NCI-H774 (cell line): ENCODE measurements at regions not wholly inside any gene's neighbourhood (a gene's known extent, or its start where the extent isn't known, plus 50 kb on each side); places are given as distances from the start of the nearest gene placed in this dataset.

Experiments used
- DNase-seq: peaks from one replicate; lab custom pipeline; 2025; lab: John Stamatoyannopoulos, UW

DNA sequence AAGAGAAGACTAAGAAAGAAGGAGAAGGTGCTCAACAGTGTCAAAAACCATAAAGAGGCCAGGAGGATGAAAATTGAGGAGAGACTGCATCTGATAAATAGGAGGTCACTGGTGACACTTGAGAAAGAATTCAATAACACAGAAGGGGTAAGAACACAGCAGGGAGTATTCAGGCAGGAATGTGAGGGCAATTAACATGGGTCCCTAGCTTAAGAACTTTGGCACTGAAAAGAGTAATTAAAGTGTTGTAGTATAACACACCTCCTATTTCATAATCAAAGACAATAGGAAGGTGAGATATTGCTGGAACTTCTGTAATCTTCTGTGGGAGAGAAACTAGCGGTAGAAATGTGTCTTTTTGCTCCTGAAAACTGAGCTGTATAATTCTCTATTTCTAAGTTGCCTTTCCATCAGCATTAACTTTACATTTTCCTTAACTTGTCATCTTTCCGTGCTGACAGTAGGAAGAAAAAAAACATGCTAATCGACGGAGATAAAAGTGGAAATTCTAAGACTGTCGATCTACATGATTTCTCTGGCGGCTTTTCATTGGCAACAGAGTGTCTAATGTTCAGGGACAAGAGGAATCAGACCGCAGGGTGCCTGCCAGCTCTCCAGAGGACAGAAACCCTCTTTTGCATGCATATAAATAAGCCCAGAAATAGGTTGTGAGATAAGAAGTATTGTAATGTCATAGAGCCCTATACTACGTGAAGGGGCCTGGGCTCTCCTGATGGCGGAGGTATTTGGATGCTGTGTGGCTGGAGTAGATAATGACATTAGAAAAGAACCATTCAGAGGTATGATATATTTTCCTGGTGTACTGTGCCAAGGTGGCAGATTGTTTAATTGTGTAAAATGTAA lies 147.9 kb upstream of the GAP43 start:
- no peak for DNase-seq

- DNase-seq: no peak
Measured at GRCh38 chr3:115476472-115476871, 146.8 kb upstream of the GAP43 start.

DNA sequence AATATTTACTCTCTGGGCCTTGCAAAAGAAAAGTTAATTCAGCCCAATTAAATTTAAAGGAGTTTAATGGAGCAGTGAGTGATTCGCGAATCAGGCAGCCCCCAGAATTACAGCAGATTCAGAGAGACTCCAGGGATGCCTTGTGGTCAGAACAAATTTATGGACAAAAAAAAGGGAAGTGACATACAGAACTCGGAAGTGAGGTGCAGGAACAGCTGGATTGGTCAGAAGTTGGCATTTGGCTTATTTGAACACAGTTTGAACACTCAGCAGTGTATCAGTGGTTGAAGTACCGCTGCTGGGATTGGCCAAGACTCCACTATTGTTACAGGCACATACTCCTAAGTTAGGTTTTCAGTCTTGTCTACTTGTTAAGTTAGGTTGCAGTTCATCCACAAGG lies 145.0 kb upstream of the GAP43 start:
- DNase-seq: no peak

DNA sequence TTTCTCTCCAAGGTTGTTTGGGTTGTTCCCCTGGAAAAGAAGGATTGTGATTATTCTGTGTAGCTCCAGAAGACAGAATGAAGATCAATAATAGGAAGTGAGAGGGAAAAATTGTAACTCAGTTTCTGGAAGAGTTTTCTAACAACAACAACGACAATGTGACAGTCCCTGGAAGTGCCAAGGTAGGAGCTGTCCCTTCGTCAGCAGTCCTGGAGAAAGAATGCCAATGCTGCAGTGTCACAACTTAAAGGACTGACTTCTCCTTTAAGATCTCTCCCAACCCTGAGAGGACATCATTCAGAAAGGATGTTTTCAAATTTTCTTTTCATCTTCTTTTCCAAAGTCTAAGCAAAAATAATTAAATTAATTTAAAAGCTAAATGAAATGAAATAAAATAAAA lies 136.4 kb upstream of the GAP43 start:
- DNase-seq: no peak

GRCh38 chr3:115487968-115488367 lies 135.3 kb upstream of the GAP43 start:
- no peak for DNase-seq

GRCh38 chr3:115488409-115488808 lies 134.9 kb upstream of the GAP43 start:
- DNase-seq: no peak

GRCh38 chr3:115494826-115495225 lies 128.5 kb upstream of the GAP43 start:
- DNase-seq: no peak

DNA sequence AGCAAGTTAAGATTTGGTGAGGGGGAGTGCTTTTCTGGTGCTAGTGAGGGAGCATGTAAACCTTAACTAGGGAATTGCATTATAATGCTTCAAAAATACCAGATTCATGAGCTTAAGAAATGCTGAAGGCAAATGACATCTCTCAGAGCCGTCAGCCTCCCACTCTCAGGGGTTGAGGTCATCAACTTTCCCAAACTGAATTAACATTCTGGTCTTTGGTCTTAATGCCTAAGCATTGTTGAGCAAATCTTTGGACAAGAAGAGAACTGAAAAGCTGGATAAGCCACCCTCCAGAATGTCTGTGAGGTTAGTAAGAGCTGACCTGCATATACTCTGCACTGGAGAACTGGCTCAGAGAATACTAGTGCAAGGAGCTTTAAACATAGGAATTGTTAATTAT lies 124.9 kb upstream of the GAP43 start:
- no peak for DNase-seq

GRCh38 chr3:115498898-115499297 lies 124.4 kb upstream of the GAP43 start:
- no peak for DNase-seq

- DNase-seq: no peak
Measured at GRCh38 chr3:115499666-115500065, 123.6 kb upstream of the GAP43 start.

DNA sequence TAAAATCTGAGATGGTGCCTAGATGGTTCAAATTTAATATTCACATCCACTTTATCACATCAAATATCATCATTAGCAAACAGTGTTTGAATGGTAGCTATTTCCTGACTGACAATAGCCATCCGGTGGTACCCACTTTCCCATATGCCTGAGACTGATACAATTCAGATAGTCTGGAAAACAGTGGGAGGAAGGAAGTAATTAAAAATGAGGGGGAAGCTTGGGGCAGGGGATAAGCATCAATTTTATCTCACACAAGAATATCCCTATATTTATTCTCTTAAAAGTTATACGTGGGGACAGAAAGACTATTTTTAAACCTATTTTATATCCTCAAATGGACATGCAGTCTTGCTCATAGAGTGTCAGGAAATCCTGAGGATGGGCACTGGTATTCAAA lies 122.5 kb upstream of the GAP43 start:
- DNase-seq: no peak

GRCh38 chr3:115502128-115502527 lies 121.2 kb upstream of the GAP43 start:
- DNase-seq: no peak

DNA sequence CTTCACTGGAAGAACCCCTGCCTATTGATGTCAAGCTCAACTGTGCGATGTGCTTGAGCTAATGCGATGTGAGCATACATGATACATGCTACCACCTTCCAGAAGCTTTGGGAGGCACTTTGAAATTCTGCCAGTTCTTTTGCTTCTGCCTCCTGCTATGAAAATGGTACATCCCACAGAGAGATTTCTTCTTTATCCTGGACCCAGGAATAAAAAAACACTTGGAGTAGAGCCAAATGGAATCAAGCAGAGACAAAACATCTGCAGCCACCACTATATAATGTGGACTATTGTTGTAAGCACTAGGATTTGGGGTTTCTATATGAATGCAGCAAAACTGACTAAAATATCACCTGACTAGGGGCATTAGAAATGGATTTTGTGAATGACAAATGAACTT lies 119.9 kb upstream of the GAP43 start:
- DNase-seq: no peak

- DNase-seq: no peak
Measured at GRCh38 chr3:115508562-115508961, 114.7 kb upstream of the GAP43 start.

DNA sequence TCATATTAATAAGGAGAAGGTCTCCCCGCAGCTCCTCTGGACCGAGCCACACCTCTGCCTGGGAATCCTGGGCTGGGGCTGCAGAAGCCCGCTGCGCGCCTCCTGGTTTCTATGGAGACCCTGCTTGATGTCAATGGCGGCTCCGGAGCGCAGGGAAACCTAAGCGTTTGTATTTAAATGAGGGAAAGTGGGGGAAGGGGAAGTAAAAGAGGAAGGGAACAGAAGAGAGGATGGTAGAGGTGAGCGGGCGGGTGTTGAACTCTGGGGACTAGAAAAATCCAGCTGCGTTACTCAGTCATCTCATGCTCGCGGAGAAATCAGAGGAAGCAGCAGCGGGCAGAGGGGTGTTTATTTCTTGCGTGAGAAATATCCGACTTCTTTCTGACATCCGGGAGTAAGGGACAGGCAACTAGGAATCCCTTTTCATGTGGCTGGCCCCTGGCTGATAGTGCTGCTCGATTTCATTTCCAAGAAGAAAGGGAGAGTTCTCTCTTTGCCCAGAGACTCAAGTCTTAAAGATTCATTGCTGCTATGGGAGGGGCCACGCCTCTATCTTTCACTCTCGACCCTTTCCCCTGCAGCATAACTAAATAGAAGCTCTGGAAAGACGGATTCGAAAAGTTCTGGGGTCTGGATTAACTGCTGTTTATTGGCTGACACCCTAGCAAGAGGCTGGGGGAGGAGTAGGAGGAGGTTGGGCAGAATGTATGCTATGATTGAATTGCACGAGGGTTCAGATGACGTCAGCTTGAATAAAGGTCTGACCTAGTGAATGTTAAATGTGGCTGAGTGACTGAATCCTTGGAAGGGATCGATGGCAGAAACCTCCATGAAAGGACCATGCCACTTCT lies 110.5 kb upstream of the GAP43 start:
- DNase-seq: peak; percentile 21

GRCh38 chr3:115513416-115513800 lies 109.9 kb upstream of the GAP43 start:
- no peak for DNase-seq

- DNase-seq: no peak
Measured at GRCh38 chr3:115517457-115518050, 105.8 kb upstream of the GAP43 start.

DNA sequence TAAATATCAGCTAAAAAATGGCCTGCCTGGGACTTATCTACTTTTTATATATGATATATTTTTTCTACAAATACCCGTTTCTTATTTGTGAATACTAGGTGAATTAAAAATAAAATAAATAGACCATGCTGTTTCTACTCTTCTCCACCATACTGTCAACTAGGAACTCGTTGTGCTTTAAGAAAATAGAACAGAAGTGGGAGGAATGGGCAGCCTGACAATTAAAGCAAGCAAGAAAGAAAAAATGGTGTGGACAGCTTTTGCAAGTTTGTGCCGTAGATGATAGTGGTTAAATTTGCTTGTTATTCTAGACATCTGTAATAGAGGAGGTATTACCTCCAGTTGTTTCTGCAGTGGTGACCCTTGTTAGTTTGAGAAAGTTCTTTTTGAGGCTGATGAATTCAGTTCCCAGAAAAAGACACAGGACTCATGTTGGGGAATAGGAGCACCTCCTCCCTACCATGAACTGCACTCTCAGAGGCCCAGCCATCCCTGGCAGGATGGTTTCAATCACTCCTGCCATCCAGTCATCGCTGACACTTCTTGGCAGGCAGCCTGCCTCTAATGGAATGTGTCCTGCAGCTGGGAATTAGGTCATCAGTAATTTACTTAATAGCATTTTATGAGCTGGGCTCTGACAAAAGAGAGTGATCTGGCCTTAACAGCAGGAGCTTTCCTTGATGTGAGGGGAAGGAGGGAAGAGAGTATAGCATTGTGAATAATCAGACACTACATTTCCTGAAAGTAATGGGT lies 105.0 kb upstream of the GAP43 start:
- DNase-seq: peak; percentile 48

- no peak for DNase-seq
Measured at GRCh38 chr3:115520241-115520640, 103.1 kb upstream of the GAP43 start.

DNA sequence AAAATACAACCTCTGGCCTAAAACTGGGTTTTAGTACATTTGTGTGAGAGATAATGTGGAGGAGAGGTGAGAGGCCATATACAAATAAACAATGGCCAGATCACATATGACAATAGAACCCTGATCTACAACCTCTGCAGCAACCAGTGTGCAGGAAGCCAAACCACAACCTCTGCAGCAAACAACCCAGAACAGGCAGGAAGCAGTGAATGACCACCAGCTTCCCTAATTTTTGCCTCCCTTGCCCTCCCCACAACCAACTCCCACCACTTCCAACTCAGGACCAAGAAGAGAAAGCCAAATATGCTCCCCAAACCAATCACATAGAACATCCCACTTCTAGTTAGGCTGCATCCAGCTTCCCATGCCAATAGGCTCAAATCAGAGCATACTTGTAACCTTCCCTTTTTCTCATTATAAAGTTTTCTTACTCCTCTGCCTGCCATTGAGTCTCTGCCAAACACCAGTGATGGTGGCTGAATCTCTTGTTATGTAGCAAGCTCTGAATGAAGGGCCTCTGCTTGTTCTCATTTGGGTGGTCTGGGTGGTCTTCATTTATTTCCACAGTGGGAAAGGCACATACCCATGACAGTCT lies 102.6 kb upstream of the GAP43 start:
- no peak for DNase-seq

GRCh38 chr3:115523458-115523857 lies 99.9 kb upstream of the GAP43 start:
- DNase-seq: no peak

- DNase-seq: no peak
Measured at GRCh38 chr3:115524549-115524948, 98.8 kb upstream of the GAP43 start.
